HFFc6 (cell line): ENCODE measurements at regions not wholly inside any gene's neighbourhood (a gene's known extent, or its start where the extent isn't known, plus 50 kb on each side); places are given as distances from the start of the nearest gene placed in this dataset.
A peak's percentile ranks its signal among the peaks of the same experiment; 100 is the strongest.

Experiments used
- DNase-seq: peaks from one replicate; pipeline ENCODE4 v3.0.0-alpha.2; 2018
- H3K27ac Mint-ChIP-seq: 2 replicates; pipeline ENCODE4 v1.8.0; 2020; ENCODE audit warnings: mild to moderate bottlenecking, mixed read lengths
- H3K27me3 Mint-ChIP-seq: 2 replicates; pipeline ENCODE4 v1.8.0; 2021; ENCODE audit warnings: mild to moderate bottlenecking, moderate library complexity, mixed read lengths; ENCODE audit not compliant: insufficient read depth
- H3K36me3 Mint-ChIP-seq: 2 replicates; pipeline ENCODE4 v1.8.0; 2021; ENCODE audit warnings: low read depth, mixed read lengths
- H3K4me1 Mint-ChIP-seq: 2 replicates; pipeline ENCODE4 v1.8.0; 2020; ENCODE audit warnings: low read depth, mixed read lengths
- H3K4me3 Mint-ChIP-seq: 2 replicates; pipeline ENCODE4 v1.8.0; 2020; ENCODE audit warnings: mild to moderate bottlenecking, moderate library complexity, mixed read lengths
- H3K9me3 Mint-ChIP-seq: 2 replicates; pipeline ENCODE4 v1.8.0; 2020; ENCODE audit warnings: mild to moderate bottlenecking, mixed read lengths
- TF ChIP-seq, protein P1 (sequence below): fragments of 200-600 bp; sonication (generic); IDR thresholded peaks from 2 replicates; pipeline ENCODE4 v1.5.0; 2021; ENCODE audit warnings: antibody characterized with exemption, mild to moderate bottlenecking

DNA sequence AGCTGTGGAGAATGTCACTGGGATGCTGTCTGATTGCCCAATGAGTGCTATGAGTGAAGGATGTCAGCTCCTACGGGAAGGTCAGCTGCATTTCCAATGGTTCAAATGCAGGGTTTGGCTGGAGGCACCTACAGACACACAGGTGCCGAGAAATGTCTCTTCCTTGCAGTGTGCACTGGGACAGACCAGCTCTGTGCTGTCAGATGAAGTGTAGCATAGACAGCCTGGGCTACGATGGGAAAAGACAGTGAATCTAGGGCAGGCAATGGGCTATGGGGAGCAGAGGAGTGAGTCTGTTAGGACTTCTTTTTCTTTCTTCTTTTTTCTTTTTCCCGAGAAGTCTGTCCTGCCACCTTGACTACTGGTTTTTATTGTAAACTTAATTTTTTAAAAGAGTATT is 223.1 kb upstream of the EOMES start:
- Mint-ChIP-seq H3K4me3 (no peak overlapping the region), H3K27me3 (no peaks in the 10 kb centered on the region), H3K36me3 (no peaks in the 10 kb centered on the region), H3K4me1 (no peaks in the 10 kb centered on the region), H3K27ac (no peak overlapping the region), H3K9me3 (no peaks in the 10 kb centered on the region)
- DNase-seq: no peak
- TF ChIP-seq, protein P1, sequence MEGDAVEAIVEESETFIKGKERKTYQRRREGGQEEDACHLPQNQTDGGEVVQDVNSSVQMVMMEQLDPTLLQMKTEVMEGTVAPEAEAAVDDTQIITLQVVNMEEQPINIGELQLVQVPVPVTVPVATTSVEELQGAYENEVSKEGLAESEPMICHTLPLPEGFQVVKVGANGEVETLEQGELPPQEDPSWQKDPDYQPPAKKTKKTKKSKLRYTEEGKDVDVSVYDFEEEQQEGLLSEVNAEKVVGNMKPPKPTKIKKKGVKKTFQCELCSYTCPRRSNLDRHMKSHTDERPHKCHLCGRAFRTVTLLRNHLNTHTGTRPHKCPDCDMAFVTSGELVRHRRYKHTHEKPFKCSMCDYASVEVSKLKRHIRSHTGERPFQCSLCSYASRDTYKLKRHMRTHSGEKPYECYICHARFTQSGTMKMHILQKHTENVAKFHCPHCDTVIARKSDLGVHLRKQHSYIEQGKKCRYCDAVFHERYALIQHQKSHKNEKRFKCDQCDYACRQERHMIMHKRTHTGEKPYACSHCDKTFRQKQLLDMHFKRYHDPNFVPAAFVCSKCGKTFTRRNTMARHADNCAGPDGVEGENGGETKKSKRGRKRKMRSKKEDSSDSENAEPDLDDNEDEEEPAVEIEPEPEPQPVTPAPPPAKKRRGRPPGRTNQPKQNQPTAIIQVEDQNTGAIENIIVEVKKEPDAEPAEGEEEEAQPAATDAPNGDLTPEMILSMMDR: no peak

DNA sequence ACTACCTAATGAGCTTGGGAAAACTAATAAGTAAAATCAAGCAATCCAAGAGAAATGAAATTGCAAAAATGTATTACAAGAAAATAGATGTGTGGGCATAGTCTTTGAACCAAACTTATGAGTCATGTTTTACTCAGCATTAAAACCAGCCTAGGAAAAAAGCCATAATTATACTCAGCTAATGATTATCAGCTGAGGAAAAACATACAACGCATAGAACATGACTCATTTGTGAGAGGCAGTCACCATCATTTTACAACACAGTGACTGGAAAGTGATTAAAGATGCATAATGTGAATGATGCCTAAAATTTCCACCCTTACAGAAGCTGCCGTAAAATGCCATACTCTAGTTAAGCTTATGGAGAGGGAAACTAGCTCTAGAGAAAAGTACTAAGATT is 238.0 kb upstream of the EOMES start:
- no peaks in the 10 kb centered on the region for H3K36me3 Mint-ChIP-seq
- no peak overlapping the region for H3K27ac Mint-ChIP-seq
- H3K9me3 Mint-ChIP-seq: no peaks in the 10 kb centered on the region
- peaks cover 17% of the 10 kb centered on the region for H3K4me1 Mint-ChIP-seq
- DNase-seq: peak; percentile 44
- TF ChIP-seq, protein P1: no peak
- peaks cover 3% of the 10 kb centered on the region; the same call in 1 of the 2 replicates for H3K27me3 Mint-ChIP-seq
- no peak overlapping the region for H3K4me3 Mint-ChIP-seq

DNA sequence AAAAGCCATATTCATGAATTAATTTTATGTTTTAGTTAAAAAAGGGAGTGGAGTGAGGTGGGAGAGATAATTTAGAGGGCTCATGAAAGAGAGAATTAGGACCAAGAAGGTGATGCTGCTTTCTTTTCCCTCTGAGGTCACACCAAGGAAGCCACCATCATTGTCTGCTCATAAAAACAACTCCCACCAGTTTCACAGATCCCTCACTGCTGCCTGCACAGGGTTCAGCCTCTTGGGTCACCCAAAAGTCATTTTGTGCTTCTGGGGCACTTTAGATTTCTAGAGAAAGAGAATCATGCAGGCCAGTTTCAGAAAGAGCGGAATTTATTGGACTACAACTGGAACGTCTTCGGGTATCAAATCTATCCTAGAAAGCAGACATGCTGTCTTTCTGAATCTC is 241.4 kb upstream of the EOMES start:
- no peaks in the 10 kb centered on the region for H3K27me3 Mint-ChIP-seq
- no peak for DNase-seq
- no peak overlapping the region for H3K4me3 Mint-ChIP-seq
- TF ChIP-seq, protein P1: no peak
- no peak overlapping the region for H3K27ac Mint-ChIP-seq
- peaks cover 17% of the 10 kb centered on the region for H3K4me1 Mint-ChIP-seq
- H3K9me3 Mint-ChIP-seq: no peaks in the 10 kb centered on the region
- no peaks in the 10 kb centered on the region for H3K36me3 Mint-ChIP-seq

DNA sequence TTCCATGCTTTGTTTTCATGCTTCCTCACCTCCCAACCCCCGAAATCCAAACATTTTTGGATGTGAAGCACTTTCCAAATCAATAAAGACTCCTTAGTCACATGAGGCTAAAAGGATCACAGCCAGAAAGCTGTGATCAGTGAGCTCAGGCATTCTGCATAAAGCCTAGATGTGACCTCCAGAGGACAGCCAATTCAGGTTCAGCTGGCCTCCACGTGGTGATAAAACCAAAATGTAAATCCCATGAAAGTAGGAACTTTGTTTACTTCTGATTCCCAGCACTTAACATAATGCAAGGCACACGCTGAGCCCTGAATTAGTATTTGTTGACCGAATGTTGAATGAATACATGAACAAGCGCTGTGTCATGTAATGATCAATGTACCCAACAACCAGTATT is 249.5 kb upstream of the EOMES start:
- DNase-seq: no peak
- no peaks in the 10 kb centered on the region for H3K9me3 Mint-ChIP-seq
- H3K4me3 Mint-ChIP-seq: no peak overlapping the region
- no peaks in the 10 kb centered on the region; the same call in 1 of the 2 replicates for H3K27me3 Mint-ChIP-seq
- H3K36me3 Mint-ChIP-seq: no peaks in the 10 kb centered on the region
- no peaks in the 10 kb centered on the region for H3K4me1 Mint-ChIP-seq
- TF ChIP-seq, protein P1: no peak
- no peak overlapping the region for H3K27ac Mint-ChIP-seq

DNA sequence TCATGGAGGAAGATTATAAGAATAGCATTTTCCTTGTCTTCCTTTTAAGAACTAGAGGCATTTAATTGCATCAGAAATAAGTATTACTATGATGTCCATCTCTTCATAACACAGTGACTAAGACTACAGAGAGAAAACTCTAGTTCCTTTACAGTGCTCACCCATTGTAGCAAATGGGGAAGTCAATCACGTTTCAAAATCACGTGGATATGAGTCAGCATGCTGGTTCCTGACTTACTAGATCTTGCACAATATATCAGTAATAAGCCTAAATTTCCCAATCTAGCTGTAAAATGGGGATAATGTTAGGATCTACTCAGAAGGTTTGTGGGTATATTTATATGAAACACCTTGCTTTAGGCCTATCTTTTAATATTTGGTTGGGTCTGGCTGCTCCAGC is 254.8 kb upstream of the EOMES start:
- Mint-ChIP-seq H3K4me1 (no peaks in the 10 kb centered on the region), H3K36me3 (no peaks in the 10 kb centered on the region), H3K4me3 (no peak overlapping the region), H3K27ac (no peak overlapping the region), H3K9me3 (no peaks in the 10 kb centered on the region; the same call in 1 of the 2 replicates), H3K27me3 (no peaks in the 10 kb centered on the region)
- TF ChIP-seq, protein P1: no peak
- no peak for DNase-seq

DNA sequence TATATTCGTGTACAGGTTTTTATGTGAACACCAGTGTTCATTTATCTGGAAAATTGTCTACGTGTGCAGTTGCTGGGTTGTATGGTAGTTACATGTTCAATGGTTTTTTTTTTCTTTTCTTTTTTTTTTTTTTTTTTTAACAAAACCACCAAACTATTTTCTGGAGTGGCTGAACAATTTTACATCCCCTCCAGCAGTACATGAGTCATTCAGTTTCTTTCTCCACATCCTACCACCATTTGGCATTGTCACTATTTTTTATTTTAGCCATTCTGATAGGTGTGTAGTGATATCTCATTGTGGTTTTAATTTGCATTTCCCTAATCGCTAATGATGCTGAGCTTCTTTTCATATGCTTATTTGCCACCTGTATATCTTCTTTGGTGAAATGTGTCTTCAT is 256.3 kb upstream of the EOMES start:
- Mint-ChIP-seq H3K27me3 (no peaks in the 10 kb centered on the region), H3K27ac (no peak overlapping the region), H3K9me3 (no peaks in the 10 kb centered on the region; the same call in 1 of the 2 replicates), H3K36me3 (no peaks in the 10 kb centered on the region), H3K4me1 (no peaks in the 10 kb centered on the region), H3K4me3 (no peak overlapping the region)
- TF ChIP-seq, protein P1: no peak
- DNase-seq: no peak
